ENCODE measurements at regions not wholly inside any gene's neighbourhood (a gene's known extent, or its start where the extent isn't known, plus 50 kb on each side); places are given as distances from the start of the nearest gene placed in this dataset.
"Not testable (repeated sequence)": the region's sequence is repeated elsewhere in the genome, so short reads cannot be mapped to it uniquely, and the experiment has no call there.

DNA sequence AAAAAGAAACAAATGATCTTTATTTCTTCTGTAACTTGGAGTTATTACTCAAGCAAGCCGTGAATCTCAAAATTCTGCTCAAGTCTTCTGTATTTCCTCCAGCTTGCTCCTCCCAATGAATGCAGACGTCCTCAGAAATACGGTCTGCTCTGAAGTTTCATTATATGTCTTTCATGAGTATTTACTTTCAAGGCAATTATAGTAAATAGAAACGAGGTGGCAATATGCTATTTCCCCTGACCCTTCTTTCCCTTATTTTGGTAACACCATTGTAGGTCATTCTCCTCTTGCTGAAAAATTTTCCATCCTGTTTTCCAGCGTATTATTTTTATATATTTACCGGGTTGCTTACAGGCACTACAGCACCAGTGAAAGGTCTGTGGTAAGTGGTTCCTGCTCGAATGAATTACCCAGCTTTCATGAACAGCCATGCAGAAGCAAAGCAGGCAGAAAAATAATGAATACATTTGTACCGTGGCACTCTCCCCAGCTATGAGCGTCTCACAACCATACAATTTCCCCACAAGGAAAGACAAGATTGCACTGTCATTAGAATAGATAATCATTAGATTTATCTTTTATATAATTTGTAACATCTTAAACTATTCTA, 350.9 kb upstream of the PKN2 start:
- TF ChIP-seq, protein P1, sequence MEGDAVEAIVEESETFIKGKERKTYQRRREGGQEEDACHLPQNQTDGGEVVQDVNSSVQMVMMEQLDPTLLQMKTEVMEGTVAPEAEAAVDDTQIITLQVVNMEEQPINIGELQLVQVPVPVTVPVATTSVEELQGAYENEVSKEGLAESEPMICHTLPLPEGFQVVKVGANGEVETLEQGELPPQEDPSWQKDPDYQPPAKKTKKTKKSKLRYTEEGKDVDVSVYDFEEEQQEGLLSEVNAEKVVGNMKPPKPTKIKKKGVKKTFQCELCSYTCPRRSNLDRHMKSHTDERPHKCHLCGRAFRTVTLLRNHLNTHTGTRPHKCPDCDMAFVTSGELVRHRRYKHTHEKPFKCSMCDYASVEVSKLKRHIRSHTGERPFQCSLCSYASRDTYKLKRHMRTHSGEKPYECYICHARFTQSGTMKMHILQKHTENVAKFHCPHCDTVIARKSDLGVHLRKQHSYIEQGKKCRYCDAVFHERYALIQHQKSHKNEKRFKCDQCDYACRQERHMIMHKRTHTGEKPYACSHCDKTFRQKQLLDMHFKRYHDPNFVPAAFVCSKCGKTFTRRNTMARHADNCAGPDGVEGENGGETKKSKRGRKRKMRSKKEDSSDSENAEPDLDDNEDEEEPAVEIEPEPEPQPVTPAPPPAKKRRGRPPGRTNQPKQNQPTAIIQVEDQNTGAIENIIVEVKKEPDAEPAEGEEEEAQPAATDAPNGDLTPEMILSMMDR (conservative IDR thresholded peaks at IDR 0.05) = no peak
- Mint-ChIP-seq H3K27me3 (ENCODE audit: low read depth) (no peaks in the 10 kb centered on the region), H3K4me1 (peaks cover under 1% of the 10 kb centered on the region), H3K36me3 (ENCODE audit: low read depth) (no peaks in the 10 kb centered on the region), H3K9me3 (no peaks in the 10 kb centered on the region), H3K4me3 (no peak overlapping the region), H3K27ac (ENCODE audit: unreplicated experiment) (no peak overlapping the region)
- DNase-seq (ENCODE audit: low read depth, low spot score) = no peak

DNA sequence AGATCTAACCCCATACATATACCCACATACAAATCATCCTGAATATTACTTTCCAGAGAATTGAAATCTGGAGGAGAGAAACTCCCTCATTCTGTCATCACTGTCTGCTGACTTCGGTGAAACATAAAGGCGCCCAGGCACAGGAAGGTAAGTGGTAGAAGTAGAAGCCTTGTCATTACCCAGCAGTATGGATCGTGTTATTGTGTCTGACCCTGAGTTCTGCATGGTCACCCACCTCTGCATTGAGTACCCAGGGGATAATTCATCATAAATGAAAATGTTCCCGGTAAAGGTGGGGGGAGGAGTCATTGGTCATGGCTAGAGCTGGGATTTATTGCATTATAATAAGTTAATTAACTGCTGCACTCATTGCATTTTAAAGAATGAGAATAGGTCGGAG, 342.6 kb upstream of the PKN2 start:
- no peak overlapping the region for H3K4me3 Mint-ChIP-seq
- TF ChIP-seq, protein P1 (conservative IDR thresholded peaks at IDR 0.05) = no peak
- DNase-seq (ENCODE audit: low read depth, low spot score) = no peak
- H3K27ac Mint-ChIP-seq (ENCODE audit: unreplicated experiment) = no peak overlapping the region
- peaks cover 3% of the 10 kb centered on the region for H3K4me1 Mint-ChIP-seq
- no peaks in the 10 kb centered on the region for H3K9me3 Mint-ChIP-seq
- H3K27me3 Mint-ChIP-seq (ENCODE audit: low read depth) = no peaks in the 10 kb centered on the region
- H3K36me3 Mint-ChIP-seq (ENCODE audit: low read depth) = no peaks in the 10 kb centered on the region

DNA sequence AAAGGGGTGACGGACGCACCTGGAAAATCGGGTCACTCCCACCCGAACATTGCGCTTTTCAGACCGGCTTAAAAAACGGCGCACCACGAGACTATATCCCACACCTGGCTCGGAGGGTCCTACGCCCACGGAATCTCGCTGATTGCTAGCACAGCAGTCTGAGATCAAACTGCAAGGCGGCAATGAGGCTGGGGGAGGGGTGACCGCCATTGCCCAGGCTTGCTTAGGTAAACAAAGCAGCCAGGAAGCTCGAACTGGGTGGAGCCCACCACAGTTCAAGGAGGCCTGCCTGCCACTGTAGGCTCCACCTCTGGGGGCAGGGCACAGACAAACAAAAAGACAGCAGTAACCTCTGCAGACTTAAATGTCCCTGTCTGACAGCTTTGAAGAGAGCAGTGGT, 342.0 kb upstream of the PKN2 start:
- H3K27ac Mint-ChIP-seq (ENCODE audit: unreplicated experiment); H3K9me3 Mint-ChIP-seq; H3K27me3 Mint-ChIP-seq (ENCODE audit: low read depth); H3K36me3 Mint-ChIP-seq (ENCODE audit: low read depth); H3K4me3 Mint-ChIP-seq; H3K4me1 Mint-ChIP-seq; DNase-seq (ENCODE audit: low read depth, low spot score): not testable (repeated sequence)

DNA sequence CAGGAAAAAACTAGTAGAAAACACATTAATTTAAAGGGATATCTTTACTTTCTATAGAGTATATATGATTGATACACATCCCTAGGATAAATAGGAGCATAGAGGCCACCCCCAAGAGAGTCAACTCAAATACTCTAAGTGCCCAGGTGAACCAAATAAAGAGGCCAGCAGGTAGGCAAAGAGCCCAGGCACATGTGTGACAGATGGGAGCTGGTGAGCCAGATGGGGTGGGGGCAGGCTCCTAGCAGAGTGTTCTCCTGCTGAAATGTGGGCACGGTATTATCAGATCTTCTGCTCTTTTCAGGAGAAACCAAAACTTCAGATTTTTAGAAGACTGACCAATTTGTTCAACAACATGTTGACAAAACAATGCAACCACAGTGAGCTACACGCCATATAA, 333.4 kb upstream of the PKN2 start:
- no peak for DNase-seq (ENCODE audit: low read depth, low spot score)
- no peak overlapping the region for H3K27ac Mint-ChIP-seq (ENCODE audit: unreplicated experiment)

DNA sequence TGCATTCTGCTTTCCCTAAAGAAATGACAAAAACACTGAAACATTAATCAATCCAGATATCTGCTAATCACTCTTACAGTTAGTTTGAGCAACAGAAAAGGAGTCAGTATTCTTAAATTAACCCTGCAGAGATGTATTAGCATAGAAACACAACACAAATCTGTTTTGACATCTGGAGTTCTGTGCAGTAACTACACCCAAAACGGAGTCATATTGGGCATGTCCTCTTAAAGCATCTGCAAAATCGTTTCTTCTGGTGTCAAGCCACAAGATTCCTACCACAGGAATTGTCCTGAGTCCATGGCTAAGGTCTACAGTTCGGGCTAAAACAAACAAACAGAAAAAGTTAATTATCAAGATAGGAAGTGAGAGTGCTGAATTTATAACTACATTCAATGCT, 332.1 kb upstream of the PKN2 start:
- no peak for DNase-seq (ENCODE audit: low read depth, low spot score)
- H3K4me1 Mint-ChIP-seq = no peaks in the 10 kb centered on the region
- TF ChIP-seq, protein P1 (conservative IDR thresholded peaks at IDR 0.05) = no peak
- H3K36me3 Mint-ChIP-seq (ENCODE audit: low read depth) = no peaks in the 10 kb centered on the region
- H3K9me3 Mint-ChIP-seq = no peaks in the 10 kb centered on the region
- H3K4me3 Mint-ChIP-seq = no peak overlapping the region
- H3K27ac Mint-ChIP-seq (ENCODE audit: unreplicated experiment) = no peak overlapping the region
- H3K27me3 Mint-ChIP-seq (ENCODE audit: low read depth) = no peaks in the 10 kb centered on the region

More for the DNA sequence above, 333.4 kb upstream of the PKN2 start:
- TF ChIP-seq, protein P1 (conservative IDR thresholded peaks at IDR 0.05) = no peak
- Mint-ChIP-seq H3K9me3 (no peaks in the 10 kb centered on the region), H3K27me3 (ENCODE audit: low read depth) (no peaks in the 10 kb centered on the region), H3K4me3 (no peak overlapping the region), H3K4me1 (no peaks in the 10 kb centered on the region), H3K36me3 (ENCODE audit: low read depth) (no peaks in the 10 kb centered on the region)

DNA sequence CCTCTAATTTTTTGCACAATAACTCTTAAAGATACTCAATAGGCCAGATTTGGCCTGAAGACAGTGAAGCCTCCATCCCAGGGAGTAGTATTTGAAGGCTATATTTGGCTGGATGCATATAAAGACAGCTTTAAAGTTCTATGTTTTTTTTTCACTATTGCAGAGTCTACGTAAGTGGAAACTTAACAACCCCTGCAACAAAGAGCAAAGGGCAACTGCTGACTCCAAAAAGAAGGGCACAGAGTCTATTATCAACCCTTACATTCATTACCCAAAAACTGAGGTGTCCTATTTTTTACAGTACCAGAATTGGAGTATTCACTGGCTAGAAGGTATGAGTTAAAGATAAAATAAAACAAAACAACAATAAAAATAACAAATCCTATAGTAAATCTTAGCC, 329.8 kb upstream of the PKN2 start:
- no peaks in the 10 kb centered on the region for H3K27me3 Mint-ChIP-seq (ENCODE audit: low read depth)
- DNase-seq (ENCODE audit: low read depth, low spot score) = no peak
- H3K36me3 Mint-ChIP-seq (ENCODE audit: low read depth) = no peaks in the 10 kb centered on the region
- TF ChIP-seq, protein P1 (conservative IDR thresholded peaks at IDR 0.05) = no peak
- H3K4me3 Mint-ChIP-seq = no peak overlapping the region
- H3K4me1 Mint-ChIP-seq = peaks cover 3% of the 10 kb centered on the region
- H3K27ac Mint-ChIP-seq (ENCODE audit: unreplicated experiment) = no peak overlapping the region
- no peaks in the 10 kb centered on the region for H3K9me3 Mint-ChIP-seq
